Upper lobe of left lung (tissue), 4 donors: ENCODE measurements at regions not wholly inside any gene's neighbourhood (a gene's known extent, or its start where the extent isn't known, plus 50 kb on each side); places are given as distances from the start of the nearest gene placed in this dataset.

Experiments used
- EP300 ChIP-seq, 4 donors: sonication (generic); formaldehyde crosslinking; IDR thresholded peaks; one replicate each; pipeline ENCODE4 v1.5.1; 2017; ENCODE audit warnings: antibody characterized with exemption in 4 of 4, control low read depth in 2 of 4
- POLR2AphosphoS5 ChIP-seq, 2 donors: sonication (generic); formaldehyde crosslinking; IDR thresholded peaks; one replicate each; pipeline ENCODE4 v1.5.1; 2017; ENCODE audit warnings: antibody characterized with exemption in 2 of 2
- TF ChIP-seq, protein P1 (sequence below), 6 experiments: fragments of 450-650 bp in 4 of 6; fragments of 200-600 bp in 2 of 6; sonication (generic) in 2 of 6; IDR thresholded peaks; one replicate each; pipeline ENCODE4 v1.5.1; 2016 to 2019; ENCODE audit warnings: antibody characterized with exemption in 6 of 6

DNA sequence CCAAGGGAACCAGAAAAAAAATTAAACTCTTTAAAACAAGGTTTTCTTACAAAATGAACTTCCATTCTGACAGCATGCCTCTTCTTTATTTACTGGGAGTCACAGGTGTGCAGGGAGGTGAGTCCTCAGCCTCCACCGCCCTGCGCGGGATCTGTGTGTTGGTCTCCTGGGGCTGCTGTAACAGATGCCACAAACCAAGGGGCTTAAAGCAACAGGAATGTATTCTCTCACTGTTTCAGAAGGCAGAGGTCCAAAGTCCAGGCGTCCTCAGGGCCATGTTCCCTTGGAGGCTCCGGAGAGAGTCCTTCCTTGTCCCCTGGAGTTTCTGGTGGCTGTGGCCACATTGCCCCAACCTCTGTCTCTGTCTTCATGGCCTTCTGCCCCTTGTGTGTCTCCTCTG, 123.6 kb upstream of the C1orf174 start:
- TF ChIP-seq, protein P1, sequence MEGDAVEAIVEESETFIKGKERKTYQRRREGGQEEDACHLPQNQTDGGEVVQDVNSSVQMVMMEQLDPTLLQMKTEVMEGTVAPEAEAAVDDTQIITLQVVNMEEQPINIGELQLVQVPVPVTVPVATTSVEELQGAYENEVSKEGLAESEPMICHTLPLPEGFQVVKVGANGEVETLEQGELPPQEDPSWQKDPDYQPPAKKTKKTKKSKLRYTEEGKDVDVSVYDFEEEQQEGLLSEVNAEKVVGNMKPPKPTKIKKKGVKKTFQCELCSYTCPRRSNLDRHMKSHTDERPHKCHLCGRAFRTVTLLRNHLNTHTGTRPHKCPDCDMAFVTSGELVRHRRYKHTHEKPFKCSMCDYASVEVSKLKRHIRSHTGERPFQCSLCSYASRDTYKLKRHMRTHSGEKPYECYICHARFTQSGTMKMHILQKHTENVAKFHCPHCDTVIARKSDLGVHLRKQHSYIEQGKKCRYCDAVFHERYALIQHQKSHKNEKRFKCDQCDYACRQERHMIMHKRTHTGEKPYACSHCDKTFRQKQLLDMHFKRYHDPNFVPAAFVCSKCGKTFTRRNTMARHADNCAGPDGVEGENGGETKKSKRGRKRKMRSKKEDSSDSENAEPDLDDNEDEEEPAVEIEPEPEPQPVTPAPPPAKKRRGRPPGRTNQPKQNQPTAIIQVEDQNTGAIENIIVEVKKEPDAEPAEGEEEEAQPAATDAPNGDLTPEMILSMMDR (IDR thresholded peaks at IDR 0.05): no peak
- TF ChIP-seq EP300 (IDR thresholded peaks at IDR 0.05) (no peak), POLR2AphosphoS5 (IDR thresholded peaks at IDR 0.05) (no peak)
